ENCODE measurements at regions not wholly inside any gene's neighbourhood (a gene's known extent, or its start where the extent isn't known, plus 50 kb on each side); places are given as distances from the start of the nearest gene placed in this dataset.

DNA sequence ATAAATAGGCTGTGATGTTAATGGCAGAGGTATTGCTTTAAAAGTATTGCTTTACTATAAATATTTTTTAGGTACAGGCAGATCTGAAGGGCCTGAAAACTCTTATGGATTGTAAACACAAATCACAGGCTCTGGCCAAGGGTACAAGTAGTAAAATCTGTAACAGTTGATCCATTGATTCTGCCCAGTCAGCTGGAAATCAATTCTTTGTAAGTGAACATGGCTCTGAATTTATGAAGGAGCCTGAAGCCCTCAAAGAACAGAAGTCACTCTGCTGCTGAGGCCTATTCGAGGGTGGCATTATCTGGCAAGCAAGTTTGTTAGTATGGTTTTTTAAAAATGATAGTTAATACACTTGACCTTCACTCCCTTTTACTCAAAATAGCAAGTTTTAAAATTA is 834.0 kb upstream of the TMPRSS15 start:
- TF ChIP-seq, protein P1, sequence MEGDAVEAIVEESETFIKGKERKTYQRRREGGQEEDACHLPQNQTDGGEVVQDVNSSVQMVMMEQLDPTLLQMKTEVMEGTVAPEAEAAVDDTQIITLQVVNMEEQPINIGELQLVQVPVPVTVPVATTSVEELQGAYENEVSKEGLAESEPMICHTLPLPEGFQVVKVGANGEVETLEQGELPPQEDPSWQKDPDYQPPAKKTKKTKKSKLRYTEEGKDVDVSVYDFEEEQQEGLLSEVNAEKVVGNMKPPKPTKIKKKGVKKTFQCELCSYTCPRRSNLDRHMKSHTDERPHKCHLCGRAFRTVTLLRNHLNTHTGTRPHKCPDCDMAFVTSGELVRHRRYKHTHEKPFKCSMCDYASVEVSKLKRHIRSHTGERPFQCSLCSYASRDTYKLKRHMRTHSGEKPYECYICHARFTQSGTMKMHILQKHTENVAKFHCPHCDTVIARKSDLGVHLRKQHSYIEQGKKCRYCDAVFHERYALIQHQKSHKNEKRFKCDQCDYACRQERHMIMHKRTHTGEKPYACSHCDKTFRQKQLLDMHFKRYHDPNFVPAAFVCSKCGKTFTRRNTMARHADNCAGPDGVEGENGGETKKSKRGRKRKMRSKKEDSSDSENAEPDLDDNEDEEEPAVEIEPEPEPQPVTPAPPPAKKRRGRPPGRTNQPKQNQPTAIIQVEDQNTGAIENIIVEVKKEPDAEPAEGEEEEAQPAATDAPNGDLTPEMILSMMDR (IDR thresholded peaks at IDR 0.05 in 8 of 11, conservative IDR thresholded peaks at IDR 0.05 in 3 of 11), result no peak
- TF ChIP-seq POLR2AphosphoS5 (IDR thresholded peaks at IDR 0.05), result no peak
- TF ChIP-seq POLR2A (IDR thresholded peaks at IDR 0.05), result no peak
- no peak for DNase-seq
- Histone ChIP-seq H3K4me1 (no peaks in the 10 kb centered on the region), H3K27ac (no peak overlapping the region), H3K27me3 (replicated peaks in 1 of 7) (no peaks in the 10 kb centered on the region), H3K9me3 (peaks cover 0 to 11% (median 0%) of the 10 kb centered on the region in 8 donors), H3K36me3 (no peaks in the 10 kb centered on the region), H3K4me3 (no peak overlapping the region)
- 45 to 74% (median 58%) methylated on average over 1 of the region's 1 CpG for WGBS, 5 donors
- intact Hi-C loops (cut with DNase I; ENCODE audit: low total_unique reads), result no loop called here

DNA sequence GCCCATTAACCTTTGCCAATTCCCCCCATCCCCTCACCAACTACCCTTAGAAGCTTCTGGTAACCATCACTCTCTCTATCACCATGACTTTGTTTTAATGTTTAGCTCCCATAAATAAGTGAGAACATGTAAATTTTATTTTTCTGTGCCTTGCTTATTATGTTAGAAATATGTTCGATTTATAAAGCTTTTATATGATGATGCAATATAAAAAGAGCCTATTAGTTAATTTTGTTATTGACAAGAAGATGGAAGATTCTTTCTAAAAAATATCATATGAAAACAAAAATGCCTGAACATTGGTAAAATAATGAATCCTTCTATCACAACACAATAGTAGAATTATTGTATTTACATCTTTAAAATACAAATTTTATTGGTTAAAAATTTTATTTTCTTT is 836.1 kb upstream of the TMPRSS15 start:
- no peaks in the 10 kb centered on the region for H3K36me3 ChIP-seq
- peaks cover 0 to 15% (median 3%) of the 10 kb centered on the region in 8 donors for H3K9me3 ChIP-seq
- no peak overlapping the region for H3K27ac ChIP-seq
- WGBS, 5 donors, result 61 to 79% (median 68%) methylated on average over 1 of the region's 1 CpG
- DNase-seq, result no peak
- no peaks in the 10 kb centered on the region for H3K4me1 ChIP-seq
- H3K4me3 ChIP-seq, result no peak overlapping the region
- TF ChIP-seq POLR2A (IDR thresholded peaks at IDR 0.05), result no peak
- TF ChIP-seq POLR2AphosphoS5 (IDR thresholded peaks at IDR 0.05), result no peak
- TF ChIP-seq, protein P1 (IDR thresholded peaks at IDR 0.05 in 8 of 11, conservative IDR thresholded peaks at IDR 0.05 in 3 of 11), result no peak
- intact Hi-C loops (cut with DNase I; ENCODE audit: low total_unique reads), result no loop called here
- no peaks in the 10 kb centered on the region for H3K27me3 ChIP-seq (replicated peaks in 1 of 7)

DNA sequence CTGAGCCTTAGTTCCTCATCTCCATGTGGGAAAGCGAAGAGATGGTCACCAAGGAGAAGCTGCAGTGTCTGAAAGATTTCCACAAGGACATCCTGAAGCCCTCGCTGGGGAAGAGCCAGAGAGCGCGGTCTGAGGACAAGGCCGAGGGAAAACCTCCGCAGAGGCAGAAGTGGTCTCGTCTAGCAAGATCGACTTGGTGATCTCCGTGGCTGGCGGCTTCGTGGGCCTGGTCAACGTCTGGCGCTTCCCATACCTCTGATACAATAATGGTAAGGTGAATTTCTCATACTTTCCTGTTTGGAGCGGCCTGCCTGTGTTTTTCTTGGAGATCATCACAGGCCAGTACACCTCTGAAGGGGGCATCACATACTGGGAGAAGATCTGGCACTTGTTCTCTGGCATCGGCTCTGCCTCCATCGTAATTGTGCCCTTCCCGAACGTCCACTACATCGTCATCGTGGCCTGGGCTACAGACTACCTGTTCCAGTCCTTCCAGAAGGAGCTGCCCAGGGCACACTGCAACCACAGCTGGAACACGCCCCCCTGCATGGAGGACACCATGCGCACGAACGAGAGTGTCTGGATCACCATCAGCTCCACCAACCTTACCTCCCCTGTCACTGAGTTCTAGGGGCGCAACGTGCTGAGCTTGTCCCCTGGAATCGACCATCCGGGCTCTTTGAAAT is 841.1 kb upstream of the TMPRSS15 start:
- no peaks in the 10 kb centered on the region for H3K27me3 ChIP-seq (replicated peaks in 1 of 7)
- WGBS, 5 donors, result 87 to 94% (median 91%) methylated on average over 24 to 28 of the region's 28 CpGs
- no peak overlapping the region for H3K27ac ChIP-seq
- no peak for TF ChIP-seq POLR2AphosphoS5 (IDR thresholded peaks at IDR 0.05)
- TF ChIP-seq, protein P1 (IDR thresholded peaks at IDR 0.05 in 8 of 11, conservative IDR thresholded peaks at IDR 0.05 in 3 of 11), result no peak
- no peak overlapping the region for H3K4me3 ChIP-seq
- peaks cover 0 to 28% (median 13%) of the 10 kb centered on the region in 8 donors for H3K9me3 ChIP-seq
- intact Hi-C loops (cut with DNase I; ENCODE audit: low total_unique reads), result no loop called here
- H3K4me1 ChIP-seq, result no peaks in the 10 kb centered on the region
- no peaks in the 10 kb centered on the region for H3K36me3 ChIP-seq
- peak; percentile 61 for DNase-seq

DNA sequence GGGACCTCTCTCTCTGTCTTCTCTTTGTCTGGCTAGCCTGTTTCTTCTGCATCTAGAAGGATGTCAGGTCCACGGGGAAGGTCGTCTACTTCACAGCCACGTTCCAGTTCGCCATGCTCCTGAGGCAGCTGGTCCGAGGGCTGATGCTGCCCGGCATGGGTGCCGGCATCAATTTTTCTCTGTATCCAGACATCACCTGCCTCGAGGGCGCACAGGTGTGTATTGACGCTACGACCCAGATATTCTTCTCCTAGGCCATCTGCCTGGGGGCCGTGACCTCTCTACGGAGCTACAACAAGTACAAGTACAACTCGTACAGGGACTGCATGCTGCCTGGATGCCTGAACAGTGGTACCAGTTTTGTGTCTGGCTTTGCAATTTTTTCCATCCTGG is 841.6 kb upstream of the TMPRSS15 start:
- Histone ChIP-seq H3K27me3 (replicated peaks in 1 of 7) (no peaks in the 10 kb centered on the region), H3K9me3 (peaks cover 0 to 30% (median 15%) of the 10 kb centered on the region in 8 donors), H3K36me3 (no peaks in the 10 kb centered on the region), H3K4me1 (no peaks in the 10 kb centered on the region), H3K27ac (no peak overlapping the region), H3K4me3 (no peak overlapping the region)
- TF ChIP-seq POLR2AphosphoS5 (IDR thresholded peaks at IDR 0.05), result no peak
- TF ChIP-seq, protein P1 (IDR thresholded peaks at IDR 0.05 in 8 of 11, conservative IDR thresholded peaks at IDR 0.05 in 3 of 11), result no peak
- no peak for TF ChIP-seq POLR2A (IDR thresholded peaks at IDR 0.05)
- WGBS, 5 donors, result 85 to 97% (median 93%) methylated on average over 13 to 14 of the region's 14 CpGs
- DNase-seq, result peak; percentile 52
- intact Hi-C loops (cut with DNase I; ENCODE audit: low total_unique reads), result no loop called here
